ENCODE measurements at regions not wholly inside any gene's neighbourhood (a gene's known extent, or its start where the extent isn't known, plus 50 kb on each side); places are given as distances from the start of the nearest gene placed in this dataset.

GRCh38 chr10:3867454-3868270 lies 82.7 kb upstream of the KLF6 start:
- no peak for DNase-seq (ENCODE audit: low read depth, low spot score)

- no peak for DNase-seq (ENCODE audit: low read depth, low spot score)
These were observed 81.3 kb upstream of the KLF6 start for GRCh38 chr10:3866332-3866731.

GRCh38 chr10:3865565-3865964 lies 80.6 kb upstream of the KLF6 start:
- no peak for DNase-seq (ENCODE audit: low read depth, low spot score)

GRCh38 chr10:3861795-3862194 lies 76.8 kb upstream of the KLF6 start:
- peak; percentile 76 for DNase-seq (ENCODE audit: low read depth, low spot score)

- no peak for DNase-seq (ENCODE audit: low read depth, low spot score)
These were observed 73.2 kb upstream of the KLF6 start for GRCh38 chr10:3858051-3858845.

GRCh38 chr10:3857318-3857717 lies 72.3 kb upstream of the KLF6 start:
- no peak for DNase-seq (ENCODE audit: low read depth, low spot score)

- DNase-seq (ENCODE audit: low read depth, low spot score), result no peak
These were observed 71.6 kb upstream of the KLF6 start for GRCh38 chr10:3856593-3856992.

GRCh38 chr10:3853547-3854303 lies 68.7 kb upstream of the KLF6 start:
- DNase-seq (ENCODE audit: low read depth, low spot score), result peak; percentile 37

- DNase-seq (ENCODE audit: low read depth, low spot score), result no peak
These were observed 68.0 kb upstream of the KLF6 start for GRCh38 chr10:3853016-3853415.

- peak; percentile 77 for DNase-seq (ENCODE audit: low read depth, low spot score)
These were observed 67.3 kb upstream of the KLF6 start for GRCh38 chr10:3852147-3852904.

GRCh38 chr10:3850999-3851937 lies 66.3 kb upstream of the KLF6 start:
- no peak for DNase-seq (ENCODE audit: low read depth, low spot score)

GRCh38 chr10:3848775-3849635 lies 64.0 kb upstream of the KLF6 start:
- no peak for DNase-seq (ENCODE audit: low read depth, low spot score)

GRCh38 chr10:3848005-3848774 lies 63.2 kb upstream of the KLF6 start:
- DNase-seq (ENCODE audit: low read depth, low spot score), result no peak

GRCh38 chr10:3846736-3847135 lies 61.7 kb upstream of the KLF6 start:
- no peak for DNase-seq (ENCODE audit: low read depth, low spot score)

GRCh38 chr10:3844491-3845025 lies 59.5 kb upstream of the KLF6 start:
- DNase-seq (ENCODE audit: low read depth, low spot score), result no peak

- DNase-seq (ENCODE audit: low read depth, low spot score), result no peak
These were observed 53.7 kb upstream of the KLF6 start for GRCh38 chr10:3838460-3839437.
